Skeletal muscle tissue (tissue), 3 donors: ENCODE measurements at regions not wholly inside any gene's neighbourhood (a gene's known extent, or its start where the extent isn't known, plus 50 kb on each side); places are given as distances from the start of the nearest gene placed in this dataset.

ENCODE experiments used
- H3K27ac ChIP-seq: one replicate; pipeline ENCODE4 v1.7.0; 2013; ENCODE audit warnings: mild to moderate bottlenecking, low read depth, low read length, inconsistent platforms
- H3K27me3 ChIP-seq, 3 donors: one replicate each; pipeline ENCODE4 v1.7.0; 2013; ENCODE audit warnings: low read length in 3 of 3; ENCODE audit not compliant: control insufficient read depth in 3 of 3, insufficient read depth in 3 of 3
- H3K36me3 ChIP-seq, 3 donors: one replicate each; pipeline ENCODE4 v1.7.0; 2013; ENCODE audit warnings: low read length in 3 of 3; ENCODE audit not compliant: control insufficient read depth in 3 of 3, insufficient read depth in 3 of 3
- H3K4me1 ChIP-seq, 3 donors: one replicate each; pipeline ENCODE4 v1.7.0; 2013; ENCODE audit warnings: low read length in 3 of 3, mild to moderate bottlenecking in 3 of 3; ENCODE audit not compliant: control insufficient read depth in 3 of 3, insufficient read depth in 3 of 3
- H3K4me3 ChIP-seq, 3 donors: one replicate each; pipeline ENCODE4 v1.7.0; 2013; ENCODE audit warnings: low read length in 3 of 3
- H3K9ac ChIP-seq, 3 donors: one replicate each; pipeline ENCODE4 v1.7.0; 2013; ENCODE audit warnings: low read length in 3 of 3, mild to moderate bottlenecking in 3 of 3, moderate library complexity in 2 of 3, low read depth in 1 of 3
- H3K9me3 ChIP-seq, 3 donors: one replicate each; pipeline ENCODE4 v1.7.0; 2013; ENCODE audit warnings: low read length in 3 of 3; ENCODE audit not compliant: control insufficient read depth in 3 of 3
- donor health status: Osteomylitis.

- Histone ChIP-seq H3K9ac (no peak overlapping the region), H3K4me3 (no peak overlapping the region), H3K4me1 (peaks cover 5 to 10% (median 7%) of the 10 kb centered on the region in 3 donors), H3K9me3 (no peaks in the 10 kb centered on the region), H3K27ac (no peak overlapping the region), H3K27me3 (peaks cover 5 to 28% (median 22%) of the 10 kb centered on the region in 3 donors), H3K36me3 (no peaks in the 10 kb centered on the region)
Measured at GRCh38 chr17:77609553-77610517, 348.7 kb upstream of the TNRC6C start.

GRCh38 chr17:77610518-77610893 lies 348.0 kb upstream of the TNRC6C start:
- Histone ChIP-seq H3K27ac (no peak overlapping the region), H3K9ac (no peak overlapping the region), H3K4me1 (peaks cover 5 to 10% (median 7%) of the 10 kb centered on the region in 3 donors), H3K27me3 (peaks cover 5 to 28% (median 22%) of the 10 kb centered on the region in 3 donors), H3K36me3 (no peaks in the 10 kb centered on the region), H3K4me3 (no peak overlapping the region), H3K9me3 (no peaks in the 10 kb centered on the region)

- Histone ChIP-seq H3K4me3 (no peak overlapping the region), H3K9me3 (no peaks in the 10 kb centered on the region), H3K4me1 (peaks cover 7 to 12% (median 9%) of the 10 kb centered on the region in 3 donors), H3K27me3 (peaks cover 5 to 28% (median 22%) of the 10 kb centered on the region in 3 donors), H3K27ac (no peak overlapping the region), H3K36me3 (no peaks in the 10 kb centered on the region), H3K9ac (no peak overlapping the region)
Measured at GRCh38 chr17:77610972-77611521, 347.5 kb upstream of the TNRC6C start.

- no peaks in the 10 kb centered on the region for H3K36me3 ChIP-seq
- H3K4me1 ChIP-seq, result peaks cover 0 to 17% (median 8%) of the 10 kb centered on the region in 3 donors
- no peaks in the 10 kb centered on the region for H3K9me3 ChIP-seq
- peaks cover 5 to 28% (median 22%) of the 10 kb centered on the region in 3 donors for H3K27me3 ChIP-seq
- no peak overlapping the region for H3K27ac ChIP-seq
- no peak overlapping the region for H3K9ac ChIP-seq
- H3K4me3 ChIP-seq, result no peak overlapping the region
Measured at GRCh38 chr17:77611791-77612502, 346.6 kb upstream of the TNRC6C start.

- Histone ChIP-seq H3K36me3 (no peaks in the 10 kb centered on the region), H3K9me3 (no peaks in the 10 kb centered on the region), H3K4me1 (peaks cover 0 to 17% (median 8%) of the 10 kb centered on the region in 3 donors), H3K9ac (no peak overlapping the region), H3K27me3 (peaks cover 5 to 28% (median 20%) of the 10 kb centered on the region in 3 donors), H3K4me3 (no peak overlapping the region), H3K27ac (no peak overlapping the region)
Measured at GRCh38 chr17:77613218-77613617, 345.3 kb upstream of the TNRC6C start.

GRCh38 chr17:77613627-77614026 lies 344.9 kb upstream of the TNRC6C start:
- Histone ChIP-seq H3K4me3 (no peak overlapping the region), H3K9ac (no peak overlapping the region), H3K27ac (no peak overlapping the region), H3K4me1 (peaks cover 0 to 17% (median 8%) of the 10 kb centered on the region in 3 donors), H3K27me3 (peaks cover 5 to 28% (median 20%) of the 10 kb centered on the region in 3 donors), H3K9me3 (no peaks in the 10 kb centered on the region), H3K36me3 (no peaks in the 10 kb centered on the region)

GRCh38 chr17:77615703-77616253 lies 342.7 kb upstream of the TNRC6C start:
- no peak overlapping the region for H3K27ac ChIP-seq
- H3K4me3 ChIP-seq, result no peak overlapping the region
- no peaks in the 10 kb centered on the region for H3K36me3 ChIP-seq
- H3K9me3 ChIP-seq, result no peaks in the 10 kb centered on the region
- H3K4me1 ChIP-seq, result peaks cover 0 to 16% (median 8%) of the 10 kb centered on the region in 3 donors
- peaks cover 0 to 22% (median 11%) of the 10 kb centered on the region in 3 donors for H3K27me3 ChIP-seq
- no peak overlapping the region for H3K9ac ChIP-seq

- no peak overlapping the region for H3K27ac ChIP-seq
- no peak overlapping the region for H3K4me3 ChIP-seq
- H3K4me1 ChIP-seq, result peaks cover 0 to 11% (median 8%) of the 10 kb centered on the region in 3 donors
- no peak overlapping the region for H3K9ac ChIP-seq
- peaks cover 0 to 22% (median 9%) of the 10 kb centered on the region in 3 donors for H3K27me3 ChIP-seq
- H3K36me3 ChIP-seq, result no peaks in the 10 kb centered on the region
- no peaks in the 10 kb centered on the region for H3K9me3 ChIP-seq
Measured at GRCh38 chr17:77616254-77616731, 342.2 kb upstream of the TNRC6C start.

GRCh38 chr17:77617516-77617915 lies 341.0 kb upstream of the TNRC6C start:
- Histone ChIP-seq H3K27ac (no peak overlapping the region), H3K4me3 (no peak overlapping the region), H3K4me1 (peaks cover 0 to 11% (median 5%) of the 10 kb centered on the region in 3 donors), H3K36me3 (no peaks in the 10 kb centered on the region), H3K9me3 (no peaks in the 10 kb centered on the region), H3K9ac (no peak overlapping the region), H3K27me3 (peaks cover 0 to 11% (median 1%) of the 10 kb centered on the region in 3 donors)
